GM18498 (cell line): ENCODE measurements at regions not wholly inside any gene's neighbourhood (a gene's known extent, or its start where the extent isn't known, plus 50 kb on each side); places are given as distances from the start of the nearest gene placed in this dataset.
"Not testable (repeated sequence)": the region's sequence is repeated elsewhere in the genome, so short reads cannot be mapped to it uniquely, and the experiment has no call there.

Experiments
- ATAC-seq: cut with Tn5 transposase; IDR thresholded peaks from one replicate; pipeline ENCODE4 v1.9.1; 2021; ENCODE audit warnings: mild to moderate bottlenecking, moderate library complexity; ENCODE audit not compliant: unreplicated experiment

DNA sequence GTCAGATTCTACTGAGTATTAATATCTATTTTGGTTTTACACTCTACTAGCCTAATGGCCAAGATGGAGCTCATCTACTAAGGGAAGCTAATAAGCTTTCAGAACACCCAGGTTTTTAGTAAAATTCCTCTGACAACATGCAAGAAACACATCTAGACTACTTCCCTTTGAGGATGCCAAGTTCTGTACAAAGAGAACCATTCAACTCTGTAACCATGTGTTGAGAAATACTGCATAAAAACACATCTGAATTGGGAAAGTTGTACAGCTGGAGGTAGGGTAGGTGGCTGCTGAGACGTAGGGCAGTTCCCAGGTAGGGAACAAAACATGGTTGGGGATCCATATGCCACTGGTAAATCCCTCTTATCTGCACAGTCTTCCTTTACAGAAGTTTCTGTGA lies 66.2 kb downstream of the SC5D start:
- no peak for ATAC-seq

DNA sequence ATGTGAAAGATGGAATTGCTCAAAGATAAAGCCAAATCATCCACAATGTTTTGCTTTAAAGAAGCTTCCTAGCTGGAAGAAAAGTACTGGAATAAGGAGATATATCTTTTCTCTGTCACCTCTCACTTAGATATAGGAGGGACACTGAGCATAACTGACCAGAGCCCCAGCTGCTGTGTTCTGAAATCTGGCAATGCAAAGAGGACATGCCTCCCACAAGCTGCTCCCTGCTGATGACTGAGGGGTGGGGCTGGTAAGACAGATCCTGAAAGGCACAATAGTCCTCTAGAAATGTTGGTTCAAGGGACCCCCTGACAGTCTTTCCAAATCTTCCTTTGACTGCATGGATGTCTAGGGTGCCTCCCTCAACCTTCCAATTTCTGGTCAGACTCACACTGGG lies 67.0 kb downstream of the SC5D start:
- no peak for ATAC-seq

DNA sequence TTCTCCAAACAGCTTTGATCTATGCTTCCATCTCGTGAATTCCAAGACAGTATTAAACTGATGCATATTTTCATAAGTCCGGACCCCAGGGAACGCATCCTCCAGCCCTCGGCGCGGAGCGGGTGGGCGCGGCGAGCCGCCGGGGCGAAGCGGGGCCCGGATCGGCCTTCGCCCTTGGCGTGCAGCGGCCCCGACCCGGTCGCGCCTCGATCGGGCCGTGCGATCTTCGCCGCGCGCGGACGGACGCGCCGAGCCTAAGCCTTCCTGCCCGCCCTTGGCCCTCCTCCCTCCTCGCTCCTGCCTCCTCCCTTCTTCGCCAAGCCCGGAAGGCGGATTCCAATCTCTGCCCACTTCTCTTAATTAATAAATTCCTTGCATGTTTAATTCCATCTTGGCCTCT lies 70.4 kb downstream of the SC5D start:
- not testable (repeated sequence) for ATAC-seq

DNA sequence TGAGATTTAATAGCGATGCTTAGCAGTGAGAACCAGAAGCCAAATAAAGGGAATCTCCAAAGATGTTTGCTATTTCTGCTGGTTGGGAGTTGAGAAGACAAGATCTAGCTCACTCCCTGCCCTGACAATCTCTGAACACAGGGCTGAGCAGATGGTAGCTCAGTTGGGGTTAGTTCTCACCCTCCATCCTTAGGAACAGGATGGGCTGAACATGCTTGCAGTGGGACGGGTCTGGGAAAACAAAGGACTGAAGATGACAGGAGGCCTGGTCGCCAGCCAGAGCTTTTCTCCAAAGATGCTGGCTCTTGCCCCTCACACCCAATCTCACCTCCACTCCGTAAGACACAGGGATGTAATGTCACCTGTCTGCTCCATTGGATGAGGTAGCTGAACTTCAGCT lies 72.7 kb downstream of the SC5D start:
- ATAC-seq, result no peak

DNA sequence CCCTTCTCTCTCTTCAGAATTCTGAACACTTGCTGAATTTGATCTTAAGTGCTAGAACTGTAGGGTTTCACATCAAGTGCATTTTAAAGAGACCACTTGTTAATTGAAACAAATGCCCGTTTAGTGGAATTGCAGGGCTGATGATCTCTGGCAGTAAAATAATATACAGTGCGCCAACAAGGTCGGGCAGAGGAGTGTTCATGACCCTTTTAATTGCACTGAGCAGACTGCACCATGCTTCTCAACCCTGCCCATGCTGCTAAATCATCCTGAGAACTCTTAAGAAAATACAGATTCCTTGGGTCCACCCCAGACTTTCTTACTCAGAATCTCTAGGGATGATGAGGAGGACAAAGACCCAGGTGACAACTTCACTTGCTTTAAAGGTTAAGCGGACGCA lies 73.5 kb downstream of the SC5D start:
- no peak for ATAC-seq

DNA sequence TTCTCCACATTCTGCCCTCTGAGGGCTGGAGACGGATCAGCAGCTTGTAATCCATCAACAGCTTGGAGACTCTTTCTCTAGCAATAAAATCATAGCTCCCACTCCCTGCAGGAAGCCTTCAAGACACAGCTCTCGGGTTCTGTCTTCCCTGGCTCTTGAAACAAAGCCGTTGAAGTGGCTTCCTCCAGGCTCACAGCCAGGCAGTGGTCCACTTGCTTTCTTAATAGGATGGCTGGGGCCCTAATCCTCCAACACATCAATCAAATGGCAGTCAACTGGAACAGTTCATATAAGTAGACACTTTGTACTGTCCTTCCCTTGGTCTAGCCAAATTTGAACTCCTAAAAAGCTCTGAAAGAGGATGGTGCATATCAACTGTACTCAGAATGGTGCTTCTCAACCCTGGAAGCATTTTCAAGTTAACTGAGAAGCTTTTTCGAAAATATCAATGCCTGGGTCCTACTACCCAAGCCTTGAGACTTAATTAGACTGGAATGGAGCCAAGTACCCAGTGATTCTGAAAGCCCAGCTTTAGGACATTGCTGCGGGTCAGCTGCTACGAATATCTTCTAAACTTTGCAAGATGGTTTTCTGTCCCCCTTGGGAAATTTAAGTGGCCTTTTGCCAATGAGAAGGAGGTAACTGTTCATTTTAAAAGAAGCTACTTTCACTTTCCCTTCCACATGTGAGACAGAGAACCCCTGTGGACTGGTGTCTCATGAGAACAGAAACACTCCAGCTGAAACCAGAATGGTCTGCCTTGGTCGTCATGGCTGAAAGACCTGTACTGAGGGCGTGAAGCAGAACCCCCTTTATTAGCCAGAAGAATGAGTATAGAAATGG lies 74.7 kb downstream of the SC5D start:
- ATAC-seq, result peak; percentile 95

DNA sequence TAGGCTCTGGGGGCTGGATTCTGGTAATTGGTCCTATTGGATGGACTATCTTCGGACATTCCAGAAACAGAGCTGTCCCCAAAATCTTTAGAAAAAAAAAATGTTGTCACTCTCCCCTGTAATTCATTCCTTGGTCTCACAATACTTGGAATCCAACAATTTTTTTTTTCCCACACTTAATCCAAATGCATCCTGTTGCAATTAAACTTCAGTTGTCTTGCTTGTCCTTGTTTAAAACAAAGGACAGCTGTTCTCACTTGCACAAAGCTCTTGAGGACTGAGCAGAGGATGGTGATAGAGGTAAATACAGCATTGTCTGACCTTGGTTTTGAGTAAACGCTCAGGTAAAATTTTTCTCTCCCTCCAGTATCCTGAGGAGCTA lies 75.3 kb downstream of the SC5D start:
- ATAC-seq, result no peak

DNA sequence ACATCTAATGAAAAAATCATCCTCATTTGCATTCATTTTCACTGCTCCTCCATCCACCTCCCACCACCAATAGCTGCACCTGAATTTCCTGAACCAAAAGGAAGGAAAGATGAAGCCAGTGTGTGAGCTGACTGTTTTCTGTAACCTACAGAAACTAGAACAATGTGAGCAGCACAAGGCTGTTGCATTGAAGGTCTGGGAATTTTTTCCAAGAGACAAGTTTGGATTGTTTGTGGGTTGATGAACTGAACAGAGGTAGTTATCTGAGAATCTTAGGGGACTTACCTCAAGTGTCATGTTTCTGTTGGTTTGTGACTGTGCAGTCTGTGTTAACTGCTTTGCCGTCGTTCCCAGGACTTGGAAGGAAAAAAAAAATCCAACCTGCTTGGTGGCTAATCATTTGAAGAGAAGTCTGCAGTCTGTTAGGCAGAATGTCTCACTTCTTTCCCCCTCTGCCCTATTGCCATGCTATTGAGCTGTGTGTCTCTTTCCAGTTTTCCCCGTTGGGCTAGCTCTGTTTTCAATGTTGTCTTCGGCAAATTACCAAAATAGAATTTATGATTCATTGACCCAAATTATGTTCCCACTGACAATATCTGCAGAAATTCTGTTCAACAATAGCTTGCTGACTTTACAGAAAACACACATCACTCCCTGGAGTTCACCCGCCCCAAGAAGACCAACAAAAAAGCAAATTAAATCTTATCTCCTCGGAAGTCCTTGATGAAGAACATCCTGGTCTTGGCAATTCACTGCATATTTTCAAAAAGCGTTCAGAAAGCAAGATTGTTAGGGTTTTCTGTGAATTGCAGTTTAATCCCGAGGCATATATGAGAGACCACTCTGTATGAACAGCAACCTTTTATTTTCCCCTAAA lies 76.0 kb downstream of the SC5D start:
- no peak for ATAC-seq

DNA sequence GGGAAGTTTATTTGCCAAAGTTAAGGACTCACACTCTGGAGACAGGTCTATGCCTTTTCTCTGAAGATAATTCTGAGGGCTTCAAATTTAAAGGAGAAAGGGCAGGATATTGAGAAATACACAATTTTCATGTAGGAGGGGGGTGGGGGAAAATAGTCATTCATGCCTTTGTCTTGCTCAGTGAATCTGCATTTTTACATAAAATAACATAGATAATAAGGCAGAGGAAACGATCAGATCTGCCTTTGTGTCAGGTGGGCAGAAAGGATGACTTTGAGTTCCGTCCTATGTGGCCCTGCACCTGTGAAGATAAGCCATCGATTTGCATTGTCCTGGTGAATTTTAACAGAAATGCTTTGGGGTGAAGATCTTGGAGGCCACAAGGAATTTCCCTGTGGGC lies 76.8 kb downstream of the SC5D start:
- ATAC-seq, result no peak

DNA sequence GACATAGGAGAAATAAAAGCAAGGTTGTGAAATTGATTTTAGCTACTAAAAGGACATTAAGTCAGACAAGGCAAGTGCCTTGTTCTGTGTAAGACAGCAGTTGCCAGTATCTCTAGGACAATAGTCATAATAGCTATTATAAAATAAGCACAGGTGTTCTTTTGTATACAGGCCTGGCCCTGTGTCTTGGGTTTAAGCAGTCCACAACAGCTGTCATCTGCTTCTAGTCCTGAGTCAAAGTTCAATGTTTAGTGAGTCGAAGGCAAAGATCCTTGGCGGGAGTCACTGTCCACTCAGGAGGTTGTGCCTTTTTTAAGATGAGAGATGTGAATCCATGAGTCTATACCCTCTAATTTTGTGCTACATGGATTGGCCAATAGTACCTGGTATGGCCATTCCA lies 79.5 kb downstream of the SC5D start:
- ATAC-seq, result no peak

DNA sequence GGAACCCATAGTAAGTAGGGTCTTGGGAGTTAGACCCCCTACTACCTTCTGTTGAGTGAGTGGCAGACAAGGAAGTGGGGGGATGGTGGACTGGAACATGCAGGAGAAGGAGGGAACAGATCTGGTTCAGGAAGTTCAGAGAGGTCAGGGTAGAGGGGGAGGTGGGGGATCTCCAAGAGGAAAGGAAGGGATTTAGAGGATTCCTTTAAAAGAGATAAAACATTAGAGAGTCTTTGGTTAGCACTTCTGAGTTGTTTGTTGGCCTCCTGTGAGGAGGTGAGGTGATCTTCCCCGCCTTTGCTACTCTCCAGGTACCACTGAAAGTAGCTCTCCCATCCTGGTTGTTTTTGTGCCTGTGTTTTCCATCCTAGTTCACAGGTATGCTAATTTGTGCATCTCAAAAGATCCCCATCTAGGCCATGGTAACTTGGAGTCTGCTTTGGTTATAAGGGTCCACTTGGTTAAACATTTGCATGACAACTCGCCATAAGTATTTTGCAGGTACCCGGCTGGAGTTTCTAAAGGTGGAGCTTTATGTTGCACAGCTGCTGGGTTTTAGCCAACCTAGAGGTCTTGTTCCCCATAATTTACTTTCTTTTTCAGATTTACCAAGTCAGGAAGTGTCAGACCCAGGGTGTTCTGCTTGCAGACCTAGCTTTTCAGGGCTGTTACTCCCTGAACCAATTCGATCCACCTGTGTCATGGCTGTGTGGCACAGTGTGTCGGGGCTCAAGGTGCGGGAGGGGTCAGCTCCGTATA lies 79.3 kb upstream of the SORL1 start:
- ATAC-seq, result peak; percentile 88

DNA sequence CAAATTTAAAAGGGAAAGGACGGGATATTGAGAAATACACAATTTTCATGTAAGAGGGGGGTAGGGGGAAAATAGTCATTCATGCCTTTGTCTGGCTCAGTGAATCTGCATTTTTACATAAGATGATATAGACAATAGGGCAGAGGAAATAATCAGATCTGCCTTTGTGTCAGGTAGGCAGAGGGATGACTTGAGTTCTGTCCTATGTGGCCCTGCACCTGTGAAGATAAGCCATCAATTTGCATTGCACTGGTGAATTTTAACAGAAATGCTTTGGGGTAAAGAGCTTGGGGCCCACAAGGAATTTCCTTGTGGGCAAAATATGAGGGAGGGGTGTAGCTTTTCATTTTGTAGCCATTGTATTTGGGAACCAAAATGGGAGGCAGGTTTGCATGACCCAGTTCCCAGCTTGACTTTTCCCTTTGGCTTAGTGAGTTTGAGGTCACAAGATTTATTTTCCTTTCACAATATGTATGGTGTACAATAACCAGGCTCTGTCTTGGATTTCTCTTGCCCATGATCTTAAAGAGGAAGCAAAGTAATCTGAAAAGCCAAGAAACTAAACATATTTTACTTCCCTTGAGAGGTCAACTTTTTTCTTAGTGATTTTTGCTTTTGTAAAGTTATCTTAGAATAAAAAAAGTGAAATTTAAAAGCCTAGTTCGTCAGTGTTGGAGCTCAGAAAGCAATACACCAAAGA lies 77.7 kb upstream of the SORL1 start:
- ATAC-seq, result no peak

DNA sequence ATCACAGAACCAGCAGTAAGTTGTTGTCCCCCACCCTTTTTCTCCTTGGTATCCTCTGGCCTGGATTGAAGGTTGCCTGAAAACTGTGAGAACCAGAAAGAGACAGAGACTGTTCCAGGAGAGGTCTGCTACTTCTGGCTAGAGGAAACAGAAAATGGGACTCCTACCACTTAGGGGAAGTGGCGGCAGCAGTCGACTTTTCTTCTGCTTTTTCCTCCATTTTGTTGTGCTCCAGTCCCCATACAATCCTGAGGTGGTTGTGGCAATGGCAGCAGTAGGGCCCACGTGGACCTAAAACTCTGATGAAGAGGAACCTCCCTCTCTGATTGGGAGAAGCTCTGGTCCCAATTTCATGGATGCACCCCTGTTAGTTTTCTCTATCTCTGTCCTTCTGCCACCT lies 76.0 kb upstream of the SORL1 start:
- no peak for ATAC-seq

DNA sequence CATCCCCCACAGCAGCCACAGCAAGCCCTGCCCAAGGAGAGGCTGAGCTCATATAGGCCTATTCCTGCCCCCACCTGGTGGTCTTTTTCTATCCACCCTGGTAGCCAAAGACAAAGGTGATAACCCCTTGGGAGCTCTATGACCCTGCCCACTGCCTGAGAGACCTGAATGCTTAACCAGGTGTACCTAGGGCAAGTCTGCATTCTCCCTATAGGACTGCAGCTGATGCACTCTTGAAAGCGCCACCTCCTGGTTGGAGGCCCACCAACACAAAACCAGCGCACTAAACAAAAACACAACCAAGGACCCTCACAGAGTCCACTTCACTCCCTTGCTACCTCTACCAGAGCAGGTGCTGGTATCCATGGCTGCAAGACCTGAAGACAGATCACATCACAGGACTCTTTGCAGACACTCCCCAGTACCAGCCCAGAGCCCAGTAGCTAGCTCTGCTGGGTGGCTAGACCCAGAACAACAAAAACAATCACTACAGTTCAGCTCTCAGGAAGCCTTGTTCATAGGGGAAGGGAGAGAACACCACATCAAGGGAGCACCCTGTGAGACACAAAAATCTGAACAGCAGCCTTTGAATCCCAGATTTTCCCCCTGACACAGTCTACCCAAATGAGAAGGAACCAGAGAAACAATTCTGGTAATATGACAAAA lies 72.8 kb upstream of the SORL1 start:
- not testable (repeated sequence) for ATAC-seq

DNA sequence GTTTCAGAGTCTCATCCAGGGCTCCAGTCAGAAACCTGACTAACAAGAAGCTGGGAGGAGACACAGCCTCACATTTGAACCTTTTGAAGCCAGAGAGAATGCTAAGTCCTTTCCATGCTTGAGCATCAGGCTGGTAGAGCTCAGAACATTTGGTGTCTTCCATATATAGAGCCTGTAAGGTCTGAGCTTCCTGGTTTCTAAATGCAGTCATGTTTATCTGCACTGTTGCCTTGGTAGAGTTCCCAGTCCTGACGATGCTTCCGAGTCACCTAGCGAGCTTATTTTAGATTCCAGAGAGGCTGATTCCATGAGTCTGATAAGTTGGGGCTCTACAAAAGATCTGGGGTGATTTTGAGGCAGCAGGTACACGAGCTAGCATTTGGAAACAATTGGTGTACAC lies 68.4 kb upstream of the SORL1 start:
- ATAC-seq, result no peak

DNA sequence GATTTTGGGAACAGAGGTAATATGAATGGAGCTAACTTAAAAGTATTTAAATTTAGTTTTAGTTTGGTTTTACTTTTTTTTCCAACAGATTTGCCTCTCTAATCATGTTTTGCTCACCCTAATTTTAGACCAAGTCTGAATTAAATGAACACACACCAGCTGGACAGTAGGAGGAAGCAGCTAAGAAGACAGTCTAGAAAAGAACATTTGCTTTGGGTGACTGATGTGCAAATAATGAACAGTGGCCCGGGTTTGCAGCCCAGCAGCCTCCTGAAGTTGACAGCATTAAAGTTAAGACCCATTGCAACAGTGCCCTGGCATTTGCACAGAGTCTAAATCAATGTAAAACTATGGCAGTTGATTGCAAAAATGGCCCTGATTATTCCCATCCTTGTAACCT lies 66.4 kb upstream of the SORL1 start:
- no peak for ATAC-seq
